ENCODE measurements at regions not wholly inside any gene's neighbourhood (a gene's known extent, or its start where the extent isn't known, plus 50 kb on each side); places are given as distances from the start of the nearest gene placed in this dataset.

GRCh38 chr20:52010541-52010940 is 181.0 kb downstream of the ZFP64 start:
- ATAC-seq (no peak), DNase-seq (ENCODE audit: low read depth, low spot score) (no peak)
- intact Hi-C loops (cut with micrococcal nuclease; ENCODE audit: unreplicated experiment) (no loop called here), in situ Hi-C loops (cut with HindIII; ENCODE audit: low pct_unique_long_range_greater_than_20kb, low sequenced_read_pairs) (no loop called here)
- Histone ChIP-seq H3K36me3 (ENCODE audit: control insufficient read depth, insufficient read depth, low read length) (no peaks in the 10 kb centered on the region), H3K9me3 (ENCODE audit: control insufficient read depth, insufficient read depth, low read depth, low read length) (no peaks in the 10 kb centered on the region; the same call in 1 of the 2 replicates), H3K4me1 (ENCODE audit: control insufficient read depth, insufficient read depth, low read length) (no peaks in the 10 kb centered on the region), H3K27ac (ENCODE audit: low read length) (no peak overlapping the region), H3K27me3 (ENCODE audit: control insufficient read depth, insufficient read depth, low read length) (no peaks in the 10 kb centered on the region), H3K4me3 (ENCODE audit: low read depth in 2 of 2, low read length in 2 of 2) (no peak overlapping the region)
- POLR2A ChIA-PET, result interaction anchor here (0.6 kb wide), 1 partner anchor 31 kb away, joined by 6 read pairs; no protein-coding TSS in a partner anchor
- TF ChIP-seq POLR2AphosphoS5 (IDR thresholded peaks at IDR 0.05; ENCODE audit: low read depth, low read length) (no peak), SIN3A (IDR thresholded peaks at IDR 0.05; ENCODE audit: borderline replicate concordance, insufficient read depth, low read depth, low read length) (no peak)
- CTCF ChIA-PET, result no interaction called here
- BruUV-seq (replicated peaks), result no TSS peak

DNA sequence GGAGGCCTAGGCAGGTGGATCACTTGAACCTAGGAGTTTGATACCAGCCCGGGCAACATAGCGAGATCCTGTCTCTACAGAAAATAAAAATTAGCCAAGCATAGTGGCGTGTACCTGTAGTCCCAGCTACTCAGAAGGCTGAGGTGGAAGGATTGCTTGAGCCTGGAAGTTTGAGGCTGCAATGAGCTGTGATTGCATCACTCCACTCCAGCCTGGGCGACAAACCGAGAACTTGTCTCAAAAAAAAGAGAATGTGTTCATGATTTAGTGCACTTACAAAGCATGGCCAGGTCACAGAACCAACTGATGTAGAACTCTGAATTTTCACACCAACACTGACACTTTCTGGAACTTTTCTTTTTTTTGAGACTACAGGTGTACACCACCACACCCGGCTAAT is 182.7 kb downstream of the ZFP64 start:
- intact Hi-C loops (cut with micrococcal nuclease; ENCODE audit: unreplicated experiment) (no loop called here), in situ Hi-C loops (cut with HindIII; ENCODE audit: low pct_unique_long_range_greater_than_20kb, low sequenced_read_pairs) (no loop called here)
- TF ChIP-seq, protein P1, sequence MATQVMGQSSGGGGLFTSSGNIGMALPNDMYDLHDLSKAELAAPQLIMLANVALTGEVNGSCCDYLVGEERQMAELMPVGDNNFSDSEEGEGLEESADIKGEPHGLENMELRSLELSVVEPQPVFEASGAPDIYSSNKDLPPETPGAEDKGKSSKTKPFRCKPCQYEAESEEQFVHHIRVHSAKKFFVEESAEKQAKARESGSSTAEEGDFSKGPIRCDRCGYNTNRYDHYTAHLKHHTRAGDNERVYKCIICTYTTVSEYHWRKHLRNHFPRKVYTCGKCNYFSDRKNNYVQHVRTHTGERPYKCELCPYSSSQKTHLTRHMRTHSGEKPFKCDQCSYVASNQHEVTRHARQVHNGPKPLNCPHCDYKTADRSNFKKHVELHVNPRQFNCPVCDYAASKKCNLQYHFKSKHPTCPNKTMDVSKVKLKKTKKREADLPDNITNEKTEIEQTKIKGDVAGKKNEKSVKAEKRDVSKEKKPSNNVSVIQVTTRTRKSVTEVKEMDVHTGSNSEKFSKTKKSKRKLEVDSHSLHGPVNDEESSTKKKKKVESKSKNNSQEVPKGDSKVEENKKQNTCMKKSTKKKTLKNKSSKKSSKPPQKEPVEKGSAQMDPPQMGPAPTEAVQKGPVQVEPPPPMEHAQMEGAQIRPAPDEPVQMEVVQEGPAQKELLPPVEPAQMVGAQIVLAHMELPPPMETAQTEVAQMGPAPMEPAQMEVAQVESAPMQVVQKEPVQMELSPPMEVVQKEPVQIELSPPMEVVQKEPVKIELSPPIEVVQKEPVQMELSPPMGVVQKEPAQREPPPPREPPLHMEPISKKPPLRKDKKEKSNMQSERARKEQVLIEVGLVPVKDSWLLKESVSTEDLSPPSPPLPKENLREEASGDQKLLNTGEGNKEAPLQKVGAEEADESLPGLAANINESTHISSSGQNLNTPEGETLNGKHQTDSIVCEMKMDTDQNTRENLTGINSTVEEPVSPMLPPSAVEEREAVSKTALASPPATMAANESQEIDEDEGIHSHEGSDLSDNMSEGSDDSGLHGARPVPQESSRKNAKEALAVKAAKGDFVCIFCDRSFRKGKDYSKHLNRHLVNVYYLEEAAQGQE (IDR thresholded peaks at IDR 0.05; ENCODE audit: insufficient read depth in 1 of 2, low read depth in 2 of 2, low read length in 1 of 2), result no peak
- no peak for TF ChIP-seq SIN3A (IDR thresholded peaks at IDR 0.05; ENCODE audit: borderline replicate concordance, insufficient read depth, low read depth, low read length)
- no peak for TF ChIP-seq POLR2AphosphoS5 (IDR thresholded peaks at IDR 0.05; ENCODE audit: low read depth, low read length)
- no peak for TF ChIP-seq TCF7L2 (IDR thresholded peaks at IDR 0.05; ENCODE audit: low read depth, low read length)
- TF ChIP-seq CTCF (IDR thresholded peaks at IDR 0.05), result no peak
- Histone ChIP-seq H3K4me1 (ENCODE audit: control insufficient read depth, insufficient read depth, low read length) (no peaks in the 10 kb centered on the region), H3K27me3 (ENCODE audit: control insufficient read depth, insufficient read depth, low read length) (no peaks in the 10 kb centered on the region), H3K4me3 (ENCODE audit: low read depth in 2 of 2, low read length in 2 of 2) (no peak overlapping the region), H3K36me3 (ENCODE audit: control insufficient read depth, insufficient read depth, low read length) (no peaks in the 10 kb centered on the region), H3K27ac (ENCODE audit: low read length) (no peak overlapping the region), H3K9me3 (ENCODE audit: control insufficient read depth, insufficient read depth, low read depth, low read length) (no peaks in the 10 kb centered on the region; the same call in 1 of the 2 replicates)
- ATAC-seq (no peak), DNase-seq (ENCODE audit: low read depth, low spot score) (no peak)
- ChIA-PET CTCF (no interaction called here), POLR2A (no interaction called here)
- BruUV-seq (replicated peaks), result no TSS peak

DNA sequence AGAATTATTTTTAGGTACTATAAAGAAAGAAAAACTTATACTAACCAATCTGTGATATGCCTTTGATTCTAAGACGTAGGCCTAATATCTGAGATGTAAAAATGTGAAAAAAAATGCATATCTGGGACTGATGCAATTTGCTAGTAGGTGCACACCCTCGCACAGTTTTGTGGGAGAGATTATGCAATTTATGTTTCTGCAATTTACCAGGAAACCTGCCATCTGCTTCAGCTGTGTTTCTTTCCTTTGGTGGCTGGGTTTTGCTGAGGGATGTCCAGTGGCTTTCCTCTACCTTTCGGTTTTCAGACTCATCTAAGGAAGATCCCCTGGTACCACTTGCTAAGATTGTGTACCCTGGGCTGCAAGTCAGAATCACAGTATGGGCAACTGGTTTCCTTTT is 186.9 kb downstream of the ZFP64 start:
- no peak for ATAC-seq
- TF ChIP-seq, protein P1 (IDR thresholded peaks at IDR 0.05; ENCODE audit: insufficient read depth in 1 of 2, low read depth in 2 of 2, low read length in 1 of 2), result no peak
- TF ChIP-seq CTCF (IDR thresholded peaks at IDR 0.05), result no peak
- TF ChIP-seq TCF7L2 (IDR thresholded peaks at IDR 0.05; ENCODE audit: low read depth, low read length), result no peak
- TF ChIP-seq POLR2AphosphoS5 (IDR thresholded peaks at IDR 0.05; ENCODE audit: low read depth, low read length), result no peak
- no peak for TF ChIP-seq SIN3A (IDR thresholded peaks at IDR 0.05; ENCODE audit: borderline replicate concordance, insufficient read depth, low read depth, low read length)
- Histone ChIP-seq H3K4me1 (ENCODE audit: control insufficient read depth, insufficient read depth, low read length) (no peaks in the 10 kb centered on the region; the same call in 1 of the 2 replicates), H3K36me3 (ENCODE audit: control insufficient read depth, insufficient read depth, low read length) (no peaks in the 10 kb centered on the region), H3K27ac (ENCODE audit: low read length) (no peak overlapping the region), H3K9me3 (ENCODE audit: control insufficient read depth, insufficient read depth, low read depth, low read length) (no peaks in the 10 kb centered on the region), H3K4me3 (ENCODE audit: low read depth in 2 of 2, low read length in 2 of 2) (no peak overlapping the region), H3K27me3 (ENCODE audit: control insufficient read depth, insufficient read depth, low read length) (peaks cover 2% of the 10 kb centered on the region; the same call in 1 of the 2 replicates)
- intact Hi-C loops (cut with micrococcal nuclease; ENCODE audit: unreplicated experiment), result no loop called here
- ChIA-PET POLR2A (interaction anchor here (0.6 kb wide), 1 partner anchor 19 kb away, joined by 3 read pairs; no protein-coding TSS in a partner anchor), CTCF (interaction anchor here (0.5 kb wide), 1 partner anchor 47 kb away, joined by 9 read pairs; no protein-coding TSS in a partner anchor)
- DNase-seq (ENCODE audit: low read depth, low spot score), result no peak
- no TSS peak for BruUV-seq (replicated peaks)
- in situ Hi-C loops (cut with HindIII; ENCODE audit: low pct_unique_long_range_greater_than_20kb, low sequenced_read_pairs), result no loop called here
